OCI-M1 (cell line): ENCODE measurements at regions not wholly inside any gene's neighbourhood (a gene's known extent, or its start where the extent isn't known, plus 50 kb on each side); places are given as distances from the start of the nearest gene placed in this dataset.
"Not testable (repeated sequence)": the region's sequence is repeated elsewhere in the genome, so short reads cannot be mapped to it uniquely, and the experiment has no call there.

ENCODE experiments used
- DNase-seq: peaks from one replicate; lab custom pipeline; 2025; lab: John Stamatoyannopoulos, UW

- DNase-seq, result no peak
Measured at GRCh38 chr9:78669591-78669990, 372.7 kb downstream of the PSAT1 start.

DNA sequence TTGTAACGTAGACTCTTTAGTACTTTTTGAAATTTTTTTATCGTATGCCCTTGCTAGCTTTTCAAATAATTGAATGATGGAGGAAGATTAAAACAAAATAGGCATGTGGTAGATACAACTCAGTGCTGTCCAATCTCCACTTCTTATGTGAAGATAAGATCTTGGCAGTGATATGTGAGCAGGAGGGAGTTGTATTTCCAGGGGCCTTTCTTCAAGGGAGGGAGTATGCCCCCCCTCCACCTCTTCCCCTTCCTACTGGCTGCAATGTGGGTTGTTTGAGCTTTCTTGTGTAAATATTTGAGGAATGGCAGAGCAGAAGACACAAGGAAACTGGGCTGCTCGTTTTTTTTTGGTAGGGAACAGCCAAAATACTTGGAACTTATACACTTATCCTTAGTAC, 374.9 kb downstream of the PSAT1 start:
- no peak for DNase-seq

- DNase-seq, result no peak
Measured at GRCh38 chr9:78674874-78675273, 377.9 kb downstream of the PSAT1 start.

- no peak for DNase-seq
Measured at GRCh38 chr9:78676009-78676408, 379.1 kb downstream of the PSAT1 start.

GRCh38 chr9:78676623-78677022, 379.7 kb downstream of the PSAT1 start:
- DNase-seq, result no peak

DNA sequence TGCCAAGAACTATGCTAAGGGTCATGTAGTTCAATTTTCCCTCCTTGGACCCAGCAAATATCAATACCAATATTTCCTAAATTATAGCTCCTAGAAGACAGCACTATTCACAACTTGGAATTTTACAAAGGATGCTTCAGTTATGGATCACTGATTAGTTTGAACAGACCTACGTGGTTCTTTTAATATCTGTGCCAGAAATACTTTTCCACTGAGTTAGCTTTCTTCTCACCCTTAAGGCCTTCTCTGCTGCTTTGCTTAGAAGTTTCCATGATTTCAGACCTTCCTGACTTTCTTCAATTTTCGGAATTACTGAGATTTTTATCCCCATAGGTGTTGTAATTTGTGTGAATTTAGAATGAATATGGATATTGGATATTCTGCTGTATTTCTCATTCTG, 380.4 kb downstream of the PSAT1 start:
- no peak for DNase-seq

DNA sequence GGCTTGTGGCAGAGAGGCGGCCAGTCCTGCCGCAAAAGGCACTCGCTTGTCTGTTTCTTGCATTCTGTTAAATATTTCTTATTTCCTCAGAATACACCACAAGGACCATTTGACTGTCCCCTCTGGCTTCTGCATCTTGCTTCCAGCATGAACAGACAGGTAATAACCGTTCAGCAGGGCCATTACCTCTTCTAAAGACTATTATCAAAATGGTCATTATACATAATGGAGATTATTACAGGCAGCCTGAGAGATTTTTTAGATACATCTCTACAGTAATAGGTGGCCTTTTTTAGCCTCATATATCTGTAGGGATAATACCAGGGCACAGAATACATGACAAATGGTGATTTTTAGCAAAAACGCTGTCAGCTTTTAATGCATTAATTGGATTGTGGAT, 382.0 kb downstream of the PSAT1 start:
- DNase-seq, result no peak

DNA sequence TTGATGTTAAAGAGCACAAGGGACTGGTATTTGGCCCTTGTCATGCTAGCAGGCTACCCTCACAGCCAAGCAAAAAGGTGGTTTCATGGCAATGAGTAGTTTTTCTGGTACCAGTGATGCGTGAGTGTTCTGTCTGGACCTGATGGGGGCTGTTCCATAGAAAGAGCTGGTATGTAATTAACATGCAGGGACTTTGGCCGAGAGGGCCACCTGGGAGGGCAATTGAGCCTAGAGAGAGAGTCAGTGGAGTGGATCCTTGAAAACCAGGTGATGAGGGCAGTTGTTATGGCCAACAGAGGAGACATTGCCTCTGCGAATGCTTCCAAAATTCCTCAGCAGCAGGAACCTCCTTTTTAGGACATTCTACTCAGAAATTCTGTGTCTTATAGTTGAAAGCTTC, 383.3 kb downstream of the PSAT1 start:
- DNase-seq, result no peak

DNA sequence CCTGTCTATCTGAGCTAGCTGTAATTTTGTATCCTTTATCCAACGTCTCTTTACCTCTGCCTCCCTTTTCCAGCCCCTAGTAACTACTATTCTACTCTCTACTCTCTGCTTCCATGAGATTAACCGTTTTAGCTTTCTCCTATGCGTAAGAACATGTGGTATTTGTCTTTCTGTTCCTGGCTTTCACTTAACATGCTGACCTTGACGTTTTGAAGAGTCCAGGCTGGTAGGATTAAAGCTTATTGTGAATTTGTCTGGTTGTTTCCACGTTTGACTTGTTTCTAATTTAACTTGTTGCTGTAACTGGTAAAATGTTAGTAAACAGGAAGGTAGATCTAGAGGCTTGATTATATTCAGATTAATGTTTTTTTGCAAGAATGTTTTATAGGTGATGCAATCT, 385.3 kb downstream of the PSAT1 start:
- no peak for DNase-seq

DNA sequence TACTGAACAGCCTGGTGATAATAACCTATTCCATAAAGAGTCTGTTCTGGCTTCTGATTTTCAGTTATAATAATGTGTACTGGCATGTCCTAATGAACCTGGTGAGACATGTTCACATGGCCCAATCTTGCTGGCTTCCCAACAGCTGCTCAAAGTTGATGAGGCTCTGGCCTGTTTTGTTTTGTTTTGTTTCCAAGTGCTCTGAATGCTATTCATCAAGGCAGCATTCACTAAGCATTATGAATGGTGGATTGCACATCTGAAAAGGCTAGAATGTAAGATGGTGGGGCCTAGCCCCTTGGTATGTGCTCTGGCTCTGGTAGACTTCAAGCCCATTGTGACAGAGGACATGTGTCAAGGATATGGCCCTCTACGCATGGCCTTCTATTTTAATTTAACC, 388.5 kb downstream of the PSAT1 start:
- no peak for DNase-seq

DNA sequence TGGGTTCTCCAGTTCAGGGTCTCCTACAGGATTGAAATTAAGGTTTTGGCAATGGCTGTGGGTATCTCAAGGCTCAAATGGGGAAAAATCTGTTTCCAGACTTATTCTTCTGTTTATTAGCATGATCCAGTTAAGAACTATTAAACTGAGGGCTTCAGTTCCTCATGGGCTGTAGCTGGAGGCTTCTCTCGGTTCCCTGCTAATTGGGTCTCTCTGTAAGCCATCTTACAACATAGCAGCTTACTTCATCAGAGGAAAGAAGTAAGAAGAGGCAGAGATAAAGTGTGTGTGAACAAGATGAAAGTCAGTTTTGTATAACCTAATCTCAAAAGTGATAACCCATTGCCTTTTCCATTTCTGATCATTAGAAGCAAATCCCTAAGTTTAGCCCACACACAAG, 391.9 kb downstream of the PSAT1 start:
- no peak for DNase-seq

DNA sequence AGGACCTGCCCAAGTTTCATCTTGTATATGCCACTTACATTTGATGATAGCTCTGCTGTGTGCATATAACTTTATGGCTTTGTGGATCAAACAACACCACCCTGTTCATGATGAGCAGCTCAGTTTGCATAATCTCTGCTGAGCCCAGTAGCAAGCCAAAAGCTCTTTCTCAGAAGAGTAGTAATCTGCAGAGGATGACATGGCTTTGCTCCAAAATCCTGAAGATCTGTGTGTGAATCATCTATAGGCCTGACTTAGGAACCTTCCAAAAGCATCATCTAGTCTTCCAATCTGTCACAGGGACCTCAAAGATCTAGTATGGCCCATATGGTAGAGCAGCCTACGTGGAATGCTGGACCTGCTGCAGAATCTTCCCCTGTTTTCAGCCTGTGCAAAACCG, 394.6 kb downstream of the PSAT1 start:
- DNase-seq, result no peak

- DNase-seq, result no peak
Measured at GRCh38 chr9:78692871-78693270, 395.9 kb downstream of the PSAT1 start.

DNA sequence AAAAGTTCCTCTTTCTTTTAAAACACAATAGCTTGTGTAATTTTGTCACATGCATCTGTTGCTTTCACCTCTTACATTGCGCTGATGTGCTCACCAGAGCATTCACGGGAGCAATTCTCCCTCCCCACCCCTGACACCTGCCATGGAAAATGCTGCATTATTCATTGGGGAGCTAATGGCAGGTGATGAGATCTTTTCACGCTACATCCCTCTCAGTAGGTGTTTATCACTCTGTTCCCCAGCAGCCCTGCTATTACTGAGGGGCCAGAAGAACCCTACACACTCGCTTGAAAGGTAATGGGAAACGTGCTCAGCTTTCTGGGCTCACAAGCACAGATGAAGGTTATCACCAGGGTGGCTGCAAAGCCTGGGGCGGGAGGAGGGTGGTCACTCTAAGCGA, 398.0 kb downstream of the PSAT1 start:
- no peak for DNase-seq

DNA sequence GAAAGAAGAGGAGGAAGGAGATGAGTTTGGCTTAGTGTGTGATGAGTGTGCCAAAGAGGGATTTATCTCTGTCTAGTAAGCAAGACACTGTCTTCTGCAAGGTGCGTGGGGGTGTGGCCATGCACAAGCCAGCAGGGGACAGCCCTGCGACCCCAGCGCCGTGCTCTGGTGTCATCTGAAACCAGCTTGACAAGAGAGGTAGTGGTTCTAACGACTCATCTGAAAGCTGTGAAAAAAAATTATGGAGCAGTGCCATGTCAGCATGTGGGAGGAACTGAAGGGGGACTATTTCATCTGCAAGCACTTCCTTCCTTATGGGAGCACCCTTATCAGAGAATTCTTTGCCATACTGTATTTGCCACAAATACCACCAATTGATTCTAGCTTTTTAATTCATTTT, 398.6 kb downstream of the PSAT1 start:
- peak; percentile 43 for DNase-seq

DNA sequence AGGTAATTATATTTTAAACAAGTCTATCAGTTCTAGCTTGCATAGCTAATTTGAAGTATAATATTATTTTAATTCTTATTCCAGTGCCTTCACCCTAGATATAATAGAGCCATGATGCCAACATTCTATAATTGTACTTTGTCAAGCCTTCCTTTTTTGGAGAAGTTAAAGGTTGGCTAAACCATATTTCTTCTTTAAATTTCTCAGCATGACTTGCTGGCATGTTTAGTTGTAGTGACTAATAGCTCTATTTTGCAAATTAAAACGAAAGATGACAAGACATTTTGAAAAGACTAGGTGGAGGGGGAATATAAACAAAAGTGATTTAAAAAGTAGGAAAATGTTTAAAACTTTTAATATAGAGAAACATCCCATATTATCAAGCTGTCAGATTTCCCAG, 400.7 kb downstream of the PSAT1 start:
- DNase-seq, result no peak

GRCh38 chr9:78698371-78698770, 401.4 kb downstream of the PSAT1 start:
- no peak for DNase-seq

DNA sequence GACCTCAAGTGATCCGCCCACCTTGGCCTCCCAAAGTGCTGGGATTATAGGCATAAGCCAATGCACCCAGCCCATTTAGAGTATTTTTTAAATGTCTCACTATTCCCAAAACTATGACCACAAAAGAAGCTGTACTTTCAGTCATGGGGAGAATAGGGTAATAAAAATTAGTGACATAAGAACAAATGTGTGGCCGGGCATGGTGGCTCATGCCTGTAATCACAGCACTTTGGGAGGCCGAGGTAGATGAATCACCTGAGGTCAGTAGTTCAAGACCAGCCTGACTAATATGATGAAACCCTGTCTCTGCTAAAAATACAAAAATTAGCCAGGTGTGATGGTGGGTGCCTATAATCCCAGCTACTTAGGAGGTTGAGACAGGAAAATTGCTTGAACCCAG, 402.3 kb downstream of the PSAT1 start:
- DNase-seq, result not testable (repeated sequence)

DNA sequence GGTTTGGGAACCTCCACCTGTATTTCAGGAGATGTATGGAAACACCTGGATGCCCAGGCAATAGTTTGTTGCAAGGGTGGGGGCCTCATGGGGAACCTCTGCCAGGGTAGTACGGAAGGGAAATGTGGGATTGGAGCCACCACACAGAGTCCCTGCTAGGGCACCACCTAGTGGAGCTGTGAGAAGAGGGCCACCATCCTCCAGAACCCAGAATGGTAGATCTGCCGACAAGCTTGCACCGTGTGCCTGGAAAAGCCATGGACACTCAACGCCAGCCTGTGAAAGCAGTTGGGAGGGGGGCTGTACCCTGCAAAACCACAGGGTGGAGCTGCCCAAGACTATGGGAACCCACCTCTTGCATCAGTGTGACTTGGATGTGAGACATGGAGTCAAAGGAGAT, 407.2 kb downstream of the PSAT1 start:
- not testable (repeated sequence) for DNase-seq

- no peak for DNase-seq
Measured at GRCh38 chr9:78707080-78707479, 410.2 kb downstream of the PSAT1 start.

GRCh38 chr9:78707481-78707991, 410.6 kb downstream of the PSAT1 start:
- DNase-seq, result peak; percentile 43

- no peak for DNase-seq
Measured at GRCh38 chr9:78712903-78713613, 416.1 kb downstream of the PSAT1 start.

DNA sequence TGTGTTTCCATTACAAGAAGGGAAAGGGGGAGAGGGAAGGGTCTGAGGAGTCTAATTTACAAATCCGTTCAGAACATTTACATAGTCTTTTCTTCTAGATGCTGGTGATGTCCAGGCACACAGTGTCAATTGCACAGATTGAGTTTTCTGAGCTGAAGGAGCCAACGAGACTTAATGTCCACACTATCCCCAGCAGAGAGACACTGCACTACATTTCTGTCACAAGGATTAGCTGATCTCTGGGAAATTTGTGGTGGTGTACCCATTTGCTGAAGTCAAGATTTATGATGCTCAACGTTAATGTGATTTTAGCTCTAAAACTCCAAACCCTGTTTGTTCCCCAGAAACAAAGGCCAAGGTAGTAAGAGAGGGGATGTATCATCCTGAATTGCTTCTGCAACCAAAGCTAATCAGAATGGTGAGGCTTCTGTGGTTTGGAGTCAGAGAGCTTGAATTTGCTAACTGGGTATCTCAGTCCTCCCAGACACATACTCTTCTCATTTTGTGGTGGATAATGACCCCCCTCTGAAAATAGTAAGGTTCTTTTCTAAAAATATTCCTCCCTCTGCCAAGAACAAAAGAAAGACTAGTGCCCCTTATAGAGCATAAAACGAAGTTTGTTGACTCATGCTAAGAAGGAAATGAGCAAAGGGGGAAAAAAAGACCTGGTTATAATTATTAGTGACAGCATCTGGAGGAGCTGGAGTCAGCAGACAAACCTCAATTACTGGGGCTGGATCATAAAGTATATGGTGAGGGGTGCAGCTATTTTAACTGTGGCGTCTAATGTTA, 416.9 kb downstream of the PSAT1 start:
- no peak for DNase-seq

- no peak for DNase-seq
Measured at GRCh38 chr9:78714576-78714975, 417.7 kb downstream of the PSAT1 start.
